GM21526 (cell line): ENCODE measurements at regions not wholly inside any gene's neighbourhood (a gene's known extent, or its start where the extent isn't known, plus 50 kb on each side); places are given as distances from the start of the nearest gene placed in this dataset.
"Not testable (repeated sequence)": the region's sequence is repeated elsewhere in the genome, so short reads cannot be mapped to it uniquely, and the experiment has no call there.

Source experiments
- ATAC-seq: cut with Tn5 transposase; IDR thresholded peaks from one replicate; pipeline ENCODE4 v1.9.1; 2021; ENCODE audit warnings: moderate library complexity; ENCODE audit not compliant: unreplicated experiment, low FRiP score

GRCh38 chr6:66051812-66052211 is 344.8 kb upstream of the EYS start:
- ATAC-seq = no peak

- ATAC-seq = no peak
These were observed 341.9 kb upstream of the EYS start for GRCh38 chr6:66048684-66049474.

GRCh38 chr6:66032626-66033025 is 325.6 kb upstream of the EYS start:
- no peak for ATAC-seq

GRCh38 chr6:66029391-66029790 is 322.4 kb upstream of the EYS start:
- ATAC-seq = no peak

GRCh38 chr6:65999288-65999791 is 292.3 kb upstream of the EYS start:
- no peak for ATAC-seq

GRCh38 chr6:65998544-65998943 is 291.5 kb upstream of the EYS start:
- ATAC-seq = no peak

GRCh38 chr6:65997539-65997938 is 290.5 kb upstream of the EYS start:
- ATAC-seq = no peak

- no peak for ATAC-seq
These were observed 289.1 kb upstream of the EYS start for GRCh38 chr6:65996096-65996495.

GRCh38 chr6:65989676-65990075 is 282.6 kb upstream of the EYS start:
- no peak for ATAC-seq

GRCh38 chr6:65988006-65988405 is 281.0 kb upstream of the EYS start:
- ATAC-seq = no peak

- ATAC-seq = no peak
These were observed 277.1 kb upstream of the EYS start for GRCh38 chr6:65984089-65984488.

- ATAC-seq = no peak
These were observed 272.1 kb upstream of the EYS start for GRCh38 chr6:65979120-65979519.

GRCh38 chr6:65971252-65971651 is 264.2 kb upstream of the EYS start:
- not testable (repeated sequence) for ATAC-seq

GRCh38 chr6:65964261-65964660 is 257.2 kb upstream of the EYS start:
- no peak for ATAC-seq

- no peak for ATAC-seq
These were observed 248.0 kb upstream of the EYS start for GRCh38 chr6:65955034-65955433.

- ATAC-seq = no peak
These were observed 241.0 kb upstream of the EYS start for GRCh38 chr6:65948062-65948461.

GRCh38 chr6:65943548-65943947 is 236.5 kb upstream of the EYS start:
- ATAC-seq = no peak

GRCh38 chr6:65943051-65943450 is 236.0 kb upstream of the EYS start:
- no peak for ATAC-seq

GRCh38 chr6:65938000-65938399 is 231.0 kb upstream of the EYS start:
- no peak for ATAC-seq

GRCh38 chr6:65935412-65935811 is 228.4 kb upstream of the EYS start:
- ATAC-seq = no peak

GRCh38 chr6:65933390-65933789 is 226.4 kb upstream of the EYS start:
- ATAC-seq = no peak

GRCh38 chr6:65927141-65927540 is 220.1 kb upstream of the EYS start:
- no peak for ATAC-seq
